ENCODE measurements at regions not wholly inside any gene's neighbourhood (a gene's known extent, or its start where the extent isn't known, plus 50 kb on each side); places are given as distances from the start of the nearest gene placed in this dataset.

DNA sequence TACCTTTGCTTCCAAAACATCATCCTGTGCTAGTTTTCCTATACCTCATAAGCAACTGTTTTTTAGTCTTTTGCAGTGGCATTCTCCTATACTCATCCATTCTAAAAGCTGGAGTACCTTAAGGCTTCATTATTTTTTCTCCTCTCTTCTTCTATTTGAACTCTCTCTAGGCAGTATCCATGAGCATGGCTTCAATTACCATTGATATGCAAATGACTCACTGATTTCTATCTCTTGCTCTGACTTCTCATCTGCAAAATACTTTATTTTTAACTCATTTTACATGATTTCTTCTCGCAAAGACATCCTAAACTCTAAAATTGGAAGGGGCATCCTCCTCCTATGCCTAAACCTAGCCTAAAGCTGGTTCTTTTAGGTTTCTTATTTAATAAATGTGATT, 365.1 kb upstream of the NUDT12 start:
- TF ChIP-seq, protein P1, sequence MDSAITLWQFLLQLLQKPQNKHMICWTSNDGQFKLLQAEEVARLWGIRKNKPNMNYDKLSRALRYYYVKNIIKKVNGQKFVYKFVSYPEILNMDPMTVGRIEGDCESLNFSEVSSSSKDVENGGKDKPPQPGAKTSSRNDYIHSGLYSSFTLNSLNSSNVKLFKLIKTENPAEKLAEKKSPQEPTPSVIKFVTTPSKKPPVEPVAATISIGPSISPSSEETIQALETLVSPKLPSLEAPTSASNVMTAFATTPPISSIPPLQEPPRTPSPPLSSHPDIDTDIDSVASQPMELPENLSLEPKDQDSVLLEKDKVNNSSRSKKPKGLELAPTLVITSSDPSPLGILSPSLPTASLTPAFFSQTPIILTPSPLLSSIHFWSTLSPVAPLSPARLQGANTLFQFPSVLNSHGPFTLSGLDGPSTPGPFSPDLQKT (IDR thresholded peaks at IDR 0.05; ENCODE audit: borderline replicate concordance, low read depth, low read length), result no peak
- no peak for TF ChIP-seq ZNF292 (tag by site-specific recombination; IDR thresholded peaks at IDR 0.05; ENCODE audit: borderline replicate concordance, low read depth)
- no peak for TF ChIP-seq ZNF792 (tag by site-specific recombination; IDR thresholded peaks at IDR 0.05)
- no peak for TF ChIP-seq RBAK (tag by site-specific recombination; IDR thresholded peaks at IDR 0.05)
- TF ChIP-seq, protein P2, sequence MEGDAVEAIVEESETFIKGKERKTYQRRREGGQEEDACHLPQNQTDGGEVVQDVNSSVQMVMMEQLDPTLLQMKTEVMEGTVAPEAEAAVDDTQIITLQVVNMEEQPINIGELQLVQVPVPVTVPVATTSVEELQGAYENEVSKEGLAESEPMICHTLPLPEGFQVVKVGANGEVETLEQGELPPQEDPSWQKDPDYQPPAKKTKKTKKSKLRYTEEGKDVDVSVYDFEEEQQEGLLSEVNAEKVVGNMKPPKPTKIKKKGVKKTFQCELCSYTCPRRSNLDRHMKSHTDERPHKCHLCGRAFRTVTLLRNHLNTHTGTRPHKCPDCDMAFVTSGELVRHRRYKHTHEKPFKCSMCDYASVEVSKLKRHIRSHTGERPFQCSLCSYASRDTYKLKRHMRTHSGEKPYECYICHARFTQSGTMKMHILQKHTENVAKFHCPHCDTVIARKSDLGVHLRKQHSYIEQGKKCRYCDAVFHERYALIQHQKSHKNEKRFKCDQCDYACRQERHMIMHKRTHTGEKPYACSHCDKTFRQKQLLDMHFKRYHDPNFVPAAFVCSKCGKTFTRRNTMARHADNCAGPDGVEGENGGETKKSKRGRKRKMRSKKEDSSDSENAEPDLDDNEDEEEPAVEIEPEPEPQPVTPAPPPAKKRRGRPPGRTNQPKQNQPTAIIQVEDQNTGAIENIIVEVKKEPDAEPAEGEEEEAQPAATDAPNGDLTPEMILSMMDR (tag by site-specific recombination; IDR thresholded peaks at IDR 0.05), result no peak
- no peak for TF ChIP-seq MYNN (tag by site-specific recombination; IDR thresholded peaks at IDR 0.05; ENCODE audit: borderline replicate concordance)
- no peak for TF ChIP-seq KLF7 (tag by site-specific recombination; IDR thresholded peaks at IDR 0.05; ENCODE audit: borderline replicate concordance)
- TF ChIP-seq ZBTB21 (tag by site-specific recombination; IDR thresholded peaks at IDR 0.05), result no peak

Data from HEK293 (cell line).